NT2/D1 (cell line): ENCODE measurements at regions not wholly inside any gene's neighbourhood (a gene's known extent, or its start where the extent isn't known, plus 50 kb on each side); places are given as distances from the start of the nearest gene placed in this dataset.

ENCODE experiments used
- SUZ12 ChIP-seq: IDR thresholded peaks from 2 replicates; pipeline ENCODE4 v1.6.1; 2011; ENCODE audit not compliant: insufficient read length, insufficient read depth; ENCODE audit errors: extremely low read depth
- YY1 ChIP-seq: IDR thresholded peaks from 2 replicates; pipeline ENCODE4 v1.6.1; 2011; ENCODE audit not compliant: insufficient read length, insufficient read depth
- ZNF274 ChIP-seq: IDR thresholded peaks from 2 replicates; pipeline ENCODE4 v1.6.1; 2011; ENCODE audit warnings: mild to moderate bottlenecking, low read depth, low read length

DNA sequence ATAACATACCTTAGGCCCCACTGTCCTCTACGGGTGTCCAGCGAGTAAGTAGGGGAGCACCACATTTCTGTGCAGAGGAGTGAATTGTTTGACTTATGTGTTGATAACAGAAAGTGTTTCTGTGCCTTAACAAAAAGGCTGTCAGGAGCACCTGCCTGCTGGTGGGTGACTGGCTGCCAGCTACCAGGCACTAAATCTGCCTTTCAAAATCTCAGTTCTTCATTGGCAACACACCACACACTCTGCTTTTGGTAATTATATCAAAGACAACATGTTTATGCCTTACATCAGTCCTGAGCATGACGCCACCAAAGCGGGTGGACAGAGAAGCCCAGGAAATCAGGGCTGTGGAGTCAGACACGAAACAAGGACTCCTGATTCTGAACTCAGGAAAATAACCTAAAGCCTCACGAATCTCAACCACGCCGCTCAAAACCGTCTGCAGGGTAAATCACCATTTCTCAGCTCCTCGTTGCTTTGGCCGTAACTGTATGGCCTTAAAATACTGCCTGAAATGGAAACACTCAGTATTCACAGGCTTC lies 105.2 kb upstream of the SOX1 start:
- TF ChIP-seq ZNF274 = no peak
- TF ChIP-seq SUZ12 = no peak
- no peak for TF ChIP-seq YY1
